ENCODE measurements at regions not wholly inside any gene's neighbourhood (a gene's known extent, or its start where the extent isn't known, plus 50 kb on each side); places are given as distances from the start of the nearest gene placed in this dataset.

DNA sequence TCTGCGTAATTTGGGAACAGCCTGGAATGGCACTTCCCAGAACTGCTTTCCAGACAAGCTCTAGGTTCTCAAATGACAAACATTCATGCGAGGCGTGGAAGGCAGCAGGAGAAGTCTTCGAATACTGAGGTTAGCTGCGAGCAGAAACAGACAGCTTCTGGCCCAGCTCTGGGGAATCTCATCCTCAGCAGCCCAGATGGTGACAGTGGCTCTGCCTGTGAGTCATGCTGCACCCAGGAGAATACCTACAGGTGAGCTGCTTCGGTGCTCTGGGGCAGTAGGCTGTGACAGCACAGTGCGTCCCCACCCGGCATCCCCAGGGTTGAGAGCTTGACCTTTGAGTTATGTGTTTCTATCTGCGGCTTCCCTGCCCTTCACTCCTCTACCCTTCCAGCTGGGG is 258.6 kb downstream of the KLF13 start (continued):
- TF ChIP-seq, protein P1, sequence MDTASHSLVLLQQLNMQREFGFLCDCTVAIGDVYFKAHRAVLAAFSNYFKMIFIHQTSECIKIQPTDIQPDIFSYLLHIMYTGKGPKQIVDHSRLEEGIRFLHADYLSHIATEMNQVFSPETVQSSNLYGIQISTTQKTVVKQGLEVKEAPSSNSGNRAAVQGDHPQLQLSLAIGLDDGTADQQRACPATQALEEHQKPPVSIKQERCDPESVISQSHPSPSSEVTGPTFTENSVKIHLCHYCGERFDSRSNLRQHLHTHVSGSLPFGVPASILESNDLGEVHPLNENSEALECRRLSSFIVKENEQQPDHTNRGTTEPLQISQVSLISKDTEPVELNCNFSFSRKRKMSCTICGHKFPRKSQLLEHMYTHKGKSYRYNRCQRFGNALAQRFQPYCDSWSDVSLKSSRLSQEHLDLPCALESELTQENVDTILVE (CRISPR knock-in tag; IDR thresholded peaks at IDR 0.05), result no peak
- TF ChIP-seq NCOA1 (CRISPR knock-in tag; IDR thresholded peaks at IDR 0.05) (no peak), CREB1 (IDR thresholded peaks at IDR 0.05) (no peak), CREB1 (CRISPR knock-in tag; IDR thresholded peaks at IDR 0.05) (no peak), HNRNPK (IDR thresholded peaks at IDR 0.05; ENCODE audit: low read depth, low read length, poor library complexity, severe bottlenecking) (no peak), ZMYM3 (CRISPR knock-in tag; IDR thresholded peaks at IDR 0.05) (no peak)

DNA sequence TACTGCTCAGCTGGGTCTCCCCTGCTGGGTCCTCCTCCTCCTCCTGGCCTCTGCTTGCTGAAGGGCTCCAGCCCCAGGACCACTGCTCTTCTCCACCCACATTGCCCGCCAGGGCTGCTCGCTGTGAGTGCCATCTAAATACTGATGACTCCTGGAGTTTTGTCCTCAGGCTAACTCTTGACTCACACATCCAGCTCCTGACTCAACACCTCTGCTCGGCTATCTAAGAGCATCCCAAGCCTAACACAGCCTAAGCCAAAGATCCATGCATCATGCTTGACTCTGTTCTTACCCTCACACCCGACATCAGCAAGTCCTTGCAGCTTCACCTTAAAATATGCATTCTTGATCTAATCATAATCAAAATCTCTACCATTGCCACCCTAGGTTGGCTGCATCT is 260.2 kb downstream of the KLF13 start:
- WGBS (ENCODE audit: low lambda C conversion rate), result 8% methylated on average over 4 of the region's 4 CpGs
- POLR2A ChIA-PET, result no interaction called here
- BruUV-seq (replicated peaks), result no TSS peak
- no peak for TF ChIP-seq TOPORS (CRISPR knock-in tag; IDR thresholded peaks at IDR 0.05)
- TF ChIP-seq MTA1 (CRISPR knock-in tag; IDR thresholded peaks at IDR 0.05; ENCODE audit: borderline replicate concordance), result no peak
- CTCF ChIA-PET (ENCODE audit: low intra/inter-chr PET ratio, low total read pairs), result no interaction called here
- Histone ChIP-seq H4K20me1 (ENCODE audit: insufficient read depth, low read length) (no peaks in the 10 kb centered on the region), H3K4me3 (replicated peaks in 1 of 3; ENCODE audit: insufficient read depth in 1 of 3, low read depth in 2 of 3, low read length in 3 of 3) (no peak overlapping the region), H3K27me3 (ENCODE audit: control insufficient read depth in 1 of 2, insufficient read depth in 2 of 2, low read length in 2 of 2) (peaks cover 2 to 4% of the 10 kb centered on the region in 2 experiments; a peak in 1 of 5 replicates), H3K9ac (ENCODE audit: insufficient read depth, low read depth, low read length) (no peak overlapping the region), H3K36me3 (replicated peaks in 1 of 2; ENCODE audit: control insufficient read depth in 1 of 2, insufficient read depth in 2 of 2, low read length in 2 of 2) (no peaks in the 10 kb centered on the region), H3K27ac (ENCODE audit: extremely low read length, insufficient read depth, low read length) (no peak overlapping the region), H2AFZ (ENCODE audit: low read length) (no peak overlapping the region), H3K9me3 (ENCODE audit: low read length) (no peaks in the 10 kb centered on the region), H3K79me2 (ENCODE audit: insufficient read depth, low read length) (no peaks in the 10 kb centered on the region), H3K4me2 (ENCODE audit: low read depth, low read length) (no peak overlapping the region), H3K4me1 (ENCODE audit: insufficient read depth, low read length) (no peaks in the 10 kb centered on the region)
- intact Hi-C loops (cut with micrococcal nuclease; ENCODE audit: unreplicated experiment) (no loop called here), in situ Hi-C loops (cut with HindIII; ENCODE audit: extremely low pct_ligation_motif_present, low pct_unique_long_range_greater_than_20kb) (no loop called here)
- FAIRE-seq, result no peak
- no peak for ATAC-seq
- no peak for DNase-seq (ENCODE audit: low spot score)

Data from HepG2 (cell line).